ENCODE measurements at regions not wholly inside any gene's neighbourhood (a gene's known extent, or its start where the extent isn't known, plus 50 kb on each side); places are given as distances from the start of the nearest gene placed in this dataset.

DNA sequence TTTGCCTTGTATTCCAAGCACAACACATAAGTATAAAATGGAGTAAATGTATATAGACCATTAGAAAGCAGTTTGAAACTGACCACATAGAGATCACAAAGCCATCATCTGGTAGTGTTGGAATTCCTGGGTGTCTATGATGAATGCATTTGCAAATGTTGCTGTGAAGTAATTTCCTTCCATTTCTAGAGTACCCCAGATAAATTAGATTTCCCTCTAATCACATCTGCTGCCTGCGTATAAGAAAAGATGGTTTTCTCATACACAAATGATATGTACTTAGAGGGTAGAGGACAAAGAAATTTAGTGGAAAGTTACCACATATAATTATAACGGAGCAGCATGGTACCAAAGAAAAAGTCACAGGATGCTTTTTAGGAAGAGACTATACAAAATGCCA, 1117.8 kb downstream of the IGSF11 start:
- no peak for TF ChIP-seq GATA2 (IDR thresholded peaks at IDR 0.05; ENCODE audit: low read depth, low read length)
- no peak for TF ChIP-seq GATA3 (IDR thresholded peaks at IDR 0.05; ENCODE audit: low read depth, low read length)
